Testis (tissue), 2 donors: ENCODE measurements at regions not wholly inside any gene's neighbourhood (a gene's known extent, or its start where the extent isn't known, plus 50 kb on each side); places are given as distances from the start of the nearest gene placed in this dataset.

Experiments
- POLR2A ChIP-seq: fragments of 450-650 bp; IDR thresholded peaks from one replicate; pipeline ENCODE4 v1.6.1; 2017; ENCODE audit warnings: antibody characterized with exemption, mild to moderate bottlenecking, moderate library complexity
- TF ChIP-seq, protein P1 (sequence below), 3 experiments: fragments of 450-650 bp in 2 of 3; fragments of 200-600 bp in 1 of 3; sonication (generic) in 1 of 3; IDR thresholded peaks; one replicate each; pipeline ENCODE4 v1.5.1; 2016 to 2019; ENCODE audit warnings: antibody characterized with exemption in 3 of 3, mild to moderate bottlenecking in 2 of 3, moderate library complexity in 1 of 3

DNA sequence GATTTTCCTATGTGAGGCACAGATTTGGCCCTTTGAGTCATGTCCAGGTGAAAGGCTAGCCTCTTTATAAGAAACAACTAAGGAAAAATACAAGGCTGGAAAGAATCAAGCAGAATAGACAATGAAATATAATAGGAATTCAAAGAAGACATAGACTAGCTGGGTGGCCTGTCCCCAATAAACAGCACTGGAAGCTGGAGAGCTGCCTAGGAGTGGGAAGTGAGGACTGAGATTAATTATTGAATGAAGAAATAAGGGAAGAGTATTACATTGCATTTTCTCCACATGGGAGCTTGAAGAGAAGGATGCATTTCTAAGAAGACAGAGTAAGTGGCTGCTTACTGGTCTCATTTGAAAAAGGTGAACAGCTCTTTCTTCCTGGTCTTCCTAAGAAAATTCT lies 100.0 kb downstream of the CCDC34 start:
- TF ChIP-seq POLR2A, result no peak
- TF ChIP-seq, protein P1, sequence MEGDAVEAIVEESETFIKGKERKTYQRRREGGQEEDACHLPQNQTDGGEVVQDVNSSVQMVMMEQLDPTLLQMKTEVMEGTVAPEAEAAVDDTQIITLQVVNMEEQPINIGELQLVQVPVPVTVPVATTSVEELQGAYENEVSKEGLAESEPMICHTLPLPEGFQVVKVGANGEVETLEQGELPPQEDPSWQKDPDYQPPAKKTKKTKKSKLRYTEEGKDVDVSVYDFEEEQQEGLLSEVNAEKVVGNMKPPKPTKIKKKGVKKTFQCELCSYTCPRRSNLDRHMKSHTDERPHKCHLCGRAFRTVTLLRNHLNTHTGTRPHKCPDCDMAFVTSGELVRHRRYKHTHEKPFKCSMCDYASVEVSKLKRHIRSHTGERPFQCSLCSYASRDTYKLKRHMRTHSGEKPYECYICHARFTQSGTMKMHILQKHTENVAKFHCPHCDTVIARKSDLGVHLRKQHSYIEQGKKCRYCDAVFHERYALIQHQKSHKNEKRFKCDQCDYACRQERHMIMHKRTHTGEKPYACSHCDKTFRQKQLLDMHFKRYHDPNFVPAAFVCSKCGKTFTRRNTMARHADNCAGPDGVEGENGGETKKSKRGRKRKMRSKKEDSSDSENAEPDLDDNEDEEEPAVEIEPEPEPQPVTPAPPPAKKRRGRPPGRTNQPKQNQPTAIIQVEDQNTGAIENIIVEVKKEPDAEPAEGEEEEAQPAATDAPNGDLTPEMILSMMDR (IDR thresholded peaks at IDR 0.05), result no peak
